HepG2 (cell line): ENCODE measurements at regions not wholly inside any gene's neighbourhood (a gene's known extent, or its start where the extent isn't known, plus 50 kb on each side); places are given as distances from the start of the nearest gene placed in this dataset.

Experiments
- ETV5 ChIP-seq: IDR thresholded peaks from 2 replicates; pipeline ENCODE4 v1.6.1; 2018; ENCODE audit warnings: missing biosample characterization, missing genetic modification reagents, inconsistent platforms, borderline replicate concordance
- FOSL2 ChIP-seq: sonication (generic); formaldehyde crosslinking; IDR thresholded peaks from 2 replicates; pipeline ENCODE4 v1.4.0; 2020; ENCODE audit warnings: missing genetic modification reagents
- HNRNPL ChIP-seq: fragments of 200-400 bp; formaldehyde crosslinking; IDR thresholded peaks from 2 replicates; pipeline ENCODE4 v1.6.1; 2017; ENCODE audit warnings: mild to moderate bottlenecking, low read depth, low read length
- KLF12 ChIP-seq: sonication (generic); formaldehyde crosslinking; IDR thresholded peaks from 2 replicates; pipeline ENCODE4 v1.4.0; 2020; ENCODE audit warnings: missing genetic modification reagents, borderline replicate concordance
- POLR2AphosphoS2 ChIP-seq: IDR thresholded peaks from 2 replicates; pipeline ENCODE4 v1.6.1; 2011; ENCODE audit warnings: low read depth, low read length, improper control_type of control experiment
- YEATS2 ChIP-seq: sonication (generic); formaldehyde crosslinking; IDR thresholded peaks from 2 replicates; pipeline ENCODE4 v1.4.0; 2020; ENCODE audit warnings: missing genetic modification reagents, borderline replicate concordance
- ZNF510 ChIP-seq: sonication (generic); formaldehyde crosslinking; IDR thresholded peaks from 2 replicates; pipeline ENCODE4 v1.4.0; 2020; ENCODE audit warnings: low read depth, mild to moderate bottlenecking, missing genetic modification reagents
- ZNF724P ChIP-seq: sonication (generic); formaldehyde crosslinking; IDR thresholded peaks from 2 replicates; pipeline ENCODE4 v1.8.0; 2022; ENCODE audit warnings: missing genetic modification reagents, borderline replicate concordance
- TF ChIP-seq, protein P1 (sequence below): sonication (generic); formaldehyde crosslinking; IDR thresholded peaks from 2 replicates; pipeline ENCODE4 v1.5.1; 2020; ENCODE audit warnings: missing genetic modification reagents, mild to moderate bottlenecking, borderline replicate concordance
- TF ChIP-seq, protein P2 (sequence below): sonication (generic); formaldehyde crosslinking; conservative IDR thresholded peaks from 2 replicates; pipeline ENCODE4 v1.4.0; 2020; ENCODE audit warnings: missing genetic modification reagents
- TF ChIP-seq, protein P3 (sequence below): sonication (generic); formaldehyde crosslinking; IDR thresholded peaks from 2 replicates; pipeline ENCODE4 v1.4.0; 2020; ENCODE audit warnings: missing genetic modification reagents
- TF ChIP-seq, protein P4 (sequence below): IDR thresholded peaks from 2 replicates; pipeline ENCODE4 v1.6.1; 2016; ENCODE audit warnings: low read depth, borderline replicate concordance
- TF ChIP-seq, protein P5 (sequence below): sonication (generic); formaldehyde crosslinking; IDR thresholded peaks from 2 replicates; pipeline ENCODE4 v1.5.0; 2020; ENCODE audit warnings: missing genetic modification reagents
- TF ChIP-seq, protein P6 (sequence below): sonication (generic); formaldehyde crosslinking; conservative IDR thresholded peaks from 2 replicates; pipeline ENCODE4 v1.4.0; 2020; ENCODE audit warnings: mild to moderate bottlenecking, missing genetic modification reagents, moderate library complexity
- TF ChIP-seq, protein P7 (sequence below): sonication (generic); formaldehyde crosslinking; IDR thresholded peaks from 2 replicates; pipeline ENCODE4 v1.4.0; 2020; ENCODE audit warnings: missing genetic modification reagents

DNA sequence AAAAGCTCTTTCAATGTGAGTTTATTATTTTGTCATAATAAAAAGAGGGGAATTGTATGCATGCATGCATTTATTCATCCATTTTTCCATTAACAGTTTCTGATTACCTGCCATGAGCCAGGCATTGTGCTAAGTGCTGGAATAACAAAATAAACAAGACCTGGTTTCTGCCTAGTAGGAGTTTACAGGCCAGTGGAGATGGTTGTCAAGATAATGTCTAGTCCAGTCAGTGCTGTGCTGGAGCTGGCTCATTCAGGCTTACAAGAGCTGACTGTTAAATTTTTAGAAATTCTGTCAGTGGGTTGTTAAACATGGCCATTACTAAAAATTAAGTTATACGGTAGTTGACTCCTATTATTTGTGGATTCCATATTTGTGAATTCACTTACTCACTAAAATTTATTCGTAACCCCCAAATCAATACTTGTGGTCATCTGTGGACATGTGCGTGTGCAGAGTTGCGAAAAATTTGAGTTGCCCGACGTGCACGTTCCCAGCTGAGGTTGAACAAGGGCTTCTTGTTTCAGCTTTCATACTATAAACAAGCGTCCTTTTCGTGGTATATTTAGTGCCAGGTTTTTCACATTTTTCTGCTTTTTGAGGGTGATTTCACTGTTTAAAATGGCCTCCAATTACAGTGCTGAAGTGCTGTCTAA is 172.3 kb upstream of the RPS6KA3 start (continued):
- TF ChIP-seq, protein P1, sequence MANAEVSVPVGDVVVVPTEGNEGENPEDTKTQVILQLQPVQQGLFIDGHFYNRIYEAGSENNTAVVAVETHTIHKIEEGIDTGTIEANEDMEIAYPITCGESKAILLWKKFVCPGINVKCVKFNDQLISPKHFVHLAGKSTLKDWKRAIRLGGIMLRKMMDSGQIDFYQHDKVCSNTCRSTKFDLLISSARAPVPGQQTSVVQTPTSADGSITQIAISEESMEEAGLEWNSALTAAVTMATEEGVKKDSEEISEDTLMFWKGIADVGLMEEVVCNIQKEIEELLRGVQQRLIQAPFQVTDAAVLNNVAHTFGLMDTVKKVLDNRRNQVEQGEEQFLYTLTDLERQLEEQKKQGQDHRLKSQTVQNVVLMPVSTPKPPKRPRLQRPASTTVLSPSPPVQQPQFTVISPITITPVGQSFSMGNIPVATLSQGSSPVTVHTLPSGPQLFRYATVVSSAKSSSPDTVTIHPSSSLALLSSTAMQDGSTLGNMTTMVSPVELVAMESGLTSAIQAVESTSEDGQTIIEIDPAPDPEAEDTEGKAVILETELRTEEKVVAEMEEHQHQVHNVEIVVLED (CRISPR knock-in tag) = no peak
- TF ChIP-seq, protein P2, sequence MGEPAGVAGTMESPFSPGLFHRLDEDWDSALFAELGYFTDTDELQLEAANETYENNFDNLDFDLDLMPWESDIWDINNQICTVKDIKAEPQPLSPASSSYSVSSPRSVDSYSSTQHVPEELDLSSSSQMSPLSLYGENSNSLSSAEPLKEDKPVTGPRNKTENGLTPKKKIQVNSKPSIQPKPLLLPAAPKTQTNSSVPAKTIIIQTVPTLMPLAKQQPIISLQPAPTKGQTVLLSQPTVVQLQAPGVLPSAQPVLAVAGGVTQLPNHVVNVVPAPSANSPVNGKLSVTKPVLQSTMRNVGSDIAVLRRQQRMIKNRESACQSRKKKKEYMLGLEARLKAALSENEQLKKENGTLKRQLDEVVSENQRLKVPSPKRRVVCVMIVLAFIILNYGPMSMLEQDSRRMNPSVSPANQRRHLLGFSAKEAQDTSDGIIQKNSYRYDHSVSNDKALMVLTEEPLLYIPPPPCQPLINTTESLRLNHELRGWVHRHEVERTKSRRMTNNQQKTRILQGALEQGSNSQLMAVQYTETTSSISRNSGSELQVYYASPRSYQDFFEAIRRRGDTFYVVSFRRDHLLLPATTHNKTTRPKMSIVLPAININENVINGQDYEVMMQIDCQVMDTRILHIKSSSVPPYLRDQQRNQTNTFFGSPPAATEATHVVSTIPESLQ (CRISPR knock-in tag) = no peak
- TF ChIP-seq, protein P3, sequence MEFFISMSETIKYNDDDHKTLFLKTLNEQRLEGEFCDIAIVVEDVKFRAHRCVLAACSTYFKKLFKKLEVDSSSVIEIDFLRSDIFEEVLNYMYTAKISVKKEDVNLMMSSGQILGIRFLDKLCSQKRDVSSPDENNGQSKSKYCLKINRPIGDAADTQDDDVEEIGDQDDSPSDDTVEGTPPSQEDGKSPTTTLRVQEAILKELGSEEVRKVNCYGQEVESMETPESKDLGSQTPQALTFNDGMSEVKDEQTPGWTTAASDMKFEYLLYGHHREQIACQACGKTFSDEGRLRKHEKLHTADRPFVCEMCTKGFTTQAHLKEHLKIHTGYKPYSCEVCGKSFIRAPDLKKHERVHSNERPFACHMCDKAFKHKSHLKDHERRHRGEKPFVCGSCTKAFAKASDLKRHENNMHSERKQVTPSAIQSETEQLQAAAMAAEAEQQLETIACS (CRISPR knock-in tag) = no peak
- TF ChIP-seq, protein P4, sequence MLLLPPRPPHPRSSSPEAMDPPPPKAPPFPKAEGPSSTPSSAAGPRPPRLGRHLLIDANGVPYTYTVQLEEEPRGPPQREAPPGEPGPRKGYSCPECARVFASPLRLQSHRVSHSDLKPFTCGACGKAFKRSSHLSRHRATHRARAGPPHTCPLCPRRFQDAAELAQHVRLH (CRISPR knock-in tag) = no peak
- TF ChIP-seq FOSL2 (CRISPR knock-in tag) (peak; percentile 34; the same call in 1 of the 2 replicates), KLF12 (CRISPR knock-in tag) (no peak), ZNF724P (CRISPR knock-in tag) (no peak), HNRNPL (no peak), ZNF510 (CRISPR knock-in tag) (no peak), POLR2AphosphoS2 (no peak), ETV5 (no peak), YEATS2 (CRISPR knock-in tag) (no peak)
- TF ChIP-seq, protein P5, sequence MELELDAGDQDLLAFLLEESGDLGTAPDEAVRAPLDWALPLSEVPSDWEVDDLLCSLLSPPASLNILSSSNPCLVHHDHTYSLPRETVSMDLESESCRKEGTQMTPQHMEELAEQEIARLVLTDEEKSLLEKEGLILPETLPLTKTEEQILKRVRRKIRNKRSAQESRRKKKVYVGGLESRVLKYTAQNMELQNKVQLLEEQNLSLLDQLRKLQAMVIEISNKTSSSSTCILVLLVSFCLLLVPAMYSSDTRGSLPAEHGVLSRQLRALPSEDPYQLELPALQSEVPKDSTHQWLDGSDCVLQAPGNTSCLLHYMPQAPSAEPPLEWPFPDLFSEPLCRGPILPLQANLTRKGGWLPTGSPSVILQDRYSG (CRISPR knock-in tag) = no peak
- TF ChIP-seq, protein P6, sequence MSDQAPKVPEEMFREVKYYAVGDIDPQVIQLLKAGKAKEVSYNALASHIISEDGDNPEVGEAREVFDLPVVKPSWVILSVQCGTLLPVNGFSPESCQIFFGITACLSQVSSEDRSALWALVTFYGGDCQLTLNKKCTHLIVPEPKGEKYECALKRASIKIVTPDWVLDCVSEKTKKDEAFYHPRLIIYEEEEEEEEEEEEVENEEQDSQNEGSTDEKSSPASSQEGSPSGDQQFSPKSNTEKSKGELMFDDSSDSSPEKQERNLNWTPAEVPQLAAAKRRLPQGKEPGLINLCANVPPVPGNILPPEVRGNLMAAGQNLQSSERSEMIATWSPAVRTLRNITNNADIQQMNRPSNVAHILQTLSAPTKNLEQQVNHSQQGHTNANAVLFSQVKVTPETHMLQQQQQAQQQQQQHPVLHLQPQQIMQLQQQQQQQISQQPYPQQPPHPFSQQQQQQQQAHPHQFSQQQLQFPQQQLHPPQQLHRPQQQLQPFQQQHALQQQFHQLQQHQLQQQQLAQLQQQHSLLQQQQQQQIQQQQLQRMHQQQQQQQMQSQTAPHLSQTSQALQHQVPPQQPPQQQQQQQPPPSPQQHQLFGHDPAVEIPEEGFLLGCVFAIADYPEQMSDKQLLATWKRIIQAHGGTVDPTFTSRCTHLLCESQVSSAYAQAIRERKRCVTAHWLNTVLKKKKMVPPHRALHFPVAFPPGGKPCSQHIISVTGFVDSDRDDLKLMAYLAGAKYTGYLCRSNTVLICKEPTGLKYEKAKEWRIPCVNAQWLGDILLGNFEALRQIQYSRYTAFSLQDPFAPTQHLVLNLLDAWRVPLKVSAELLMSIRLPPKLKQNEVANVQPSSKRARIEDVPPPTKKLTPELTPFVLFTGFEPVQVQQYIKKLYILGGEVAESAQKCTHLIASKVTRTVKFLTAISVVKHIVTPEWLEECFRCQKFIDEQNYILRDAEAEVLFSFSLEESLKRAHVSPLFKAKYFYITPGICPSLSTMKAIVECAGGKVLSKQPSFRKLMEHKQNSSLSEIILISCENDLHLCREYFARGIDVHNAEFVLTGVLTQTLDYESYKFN (CRISPR knock-in tag) = peak; percentile 40; the same call in 1 of the 2 replicates
- TF ChIP-seq, protein P7, sequence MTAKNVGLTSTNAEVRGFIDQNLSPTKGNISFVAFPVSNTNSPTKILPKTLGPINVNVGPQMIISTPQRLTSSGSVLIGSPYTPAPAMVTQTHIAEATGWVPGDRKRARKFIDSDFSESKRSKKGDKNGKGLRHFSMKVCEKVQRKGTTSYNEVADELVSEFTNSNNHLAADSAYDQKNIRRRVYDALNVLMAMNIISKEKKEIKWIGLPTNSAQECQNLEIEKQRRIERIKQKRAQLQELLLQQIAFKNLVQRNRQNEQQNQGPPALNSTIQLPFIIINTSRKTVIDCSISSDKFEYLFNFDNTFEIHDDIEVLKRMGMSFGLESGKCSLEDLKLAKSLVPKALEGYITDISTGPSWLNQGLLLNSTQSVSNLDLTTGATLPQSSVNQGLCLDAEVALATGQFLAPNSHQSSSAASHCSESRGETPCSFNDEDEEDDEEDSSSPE (CRISPR knock-in tag) = no peak
